ENCODE measurements at regions not wholly inside any gene's neighbourhood (a gene's known extent, or its start where the extent isn't known, plus 50 kb on each side); places are given as distances from the start of the nearest gene placed in this dataset.
A peak's percentile ranks its signal among the peaks of the same experiment; 100 is the strongest.

DNA sequence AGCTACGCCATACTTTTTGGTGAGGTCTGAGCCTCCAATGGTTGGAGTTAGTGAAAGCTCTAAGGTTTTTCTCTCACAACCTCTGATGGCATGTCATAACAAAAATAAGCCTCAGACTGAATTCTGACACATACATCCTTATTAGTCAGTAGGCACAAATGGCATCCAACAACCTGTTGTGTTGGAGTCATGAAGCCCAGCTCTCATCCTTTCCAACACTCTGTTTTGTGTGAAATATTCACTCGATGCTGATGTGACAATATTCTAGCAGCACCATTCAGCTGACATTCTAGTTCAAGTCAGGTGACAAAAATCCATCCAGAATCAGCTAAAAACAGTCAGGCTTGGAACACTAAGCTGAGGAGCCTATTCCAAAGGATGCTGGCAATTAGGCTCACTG is 603.2 kb upstream of the ID2 start:
- DNase-seq = no peak

DNA sequence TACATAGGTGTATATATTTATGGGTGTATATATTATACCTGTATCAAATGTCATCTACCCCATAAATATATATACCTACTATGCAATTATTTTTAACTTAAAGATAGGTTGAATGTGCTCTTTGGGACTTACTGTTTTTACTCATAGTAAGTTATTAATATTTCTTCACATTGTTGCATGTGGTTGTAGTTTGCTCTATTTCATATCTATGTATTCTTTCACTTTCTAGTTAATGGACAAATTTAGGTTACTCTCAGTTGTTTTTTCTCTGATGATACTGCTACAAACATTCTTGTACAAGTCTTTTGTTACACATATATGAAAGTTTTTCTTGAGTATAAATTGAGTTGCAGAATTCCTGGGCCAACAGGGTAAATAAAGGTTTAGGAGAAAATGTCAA is 601.8 kb upstream of the ID2 start:
- no peak for DNase-seq

DNA sequence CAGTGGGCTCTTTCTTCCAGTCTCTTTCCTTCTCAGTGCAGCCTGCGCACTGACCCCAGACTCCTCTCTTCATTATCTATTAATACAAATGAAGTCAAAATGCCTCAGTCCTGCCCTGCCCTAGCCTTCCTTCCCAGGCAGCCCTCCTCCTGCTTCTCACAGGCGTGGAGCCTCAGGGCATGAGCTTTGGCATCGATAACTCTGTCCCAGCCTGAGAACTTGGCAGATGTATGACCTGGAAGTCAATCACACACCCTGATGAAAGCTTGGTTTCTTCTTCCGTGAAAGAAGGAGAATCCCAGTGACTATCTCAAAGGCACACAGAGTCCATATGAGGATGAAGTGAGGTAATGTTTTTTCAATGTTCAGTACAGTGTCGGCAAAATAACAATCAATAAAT is 600.7 kb upstream of the ID2 start:
- no peak for DNase-seq

DNA sequence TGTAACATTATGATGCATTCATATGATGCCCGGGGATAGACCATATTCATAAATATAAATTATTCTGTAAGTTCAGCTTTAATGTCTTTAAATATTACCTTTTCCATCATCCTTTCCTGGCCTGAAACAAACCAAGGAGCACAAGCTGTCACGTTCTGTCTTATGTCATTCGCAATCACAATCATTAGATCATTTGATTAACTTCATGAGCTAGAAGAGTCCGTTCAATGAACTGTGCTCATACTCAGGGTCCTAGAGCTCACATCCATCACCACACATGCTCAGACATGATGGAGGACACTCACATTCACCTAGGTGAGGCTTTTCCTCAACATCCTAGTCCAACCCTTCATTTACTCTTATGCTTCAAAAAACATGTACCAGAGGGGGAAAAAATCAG is 599.0 kb upstream of the ID2 start:
- no peak for DNase-seq

DNA sequence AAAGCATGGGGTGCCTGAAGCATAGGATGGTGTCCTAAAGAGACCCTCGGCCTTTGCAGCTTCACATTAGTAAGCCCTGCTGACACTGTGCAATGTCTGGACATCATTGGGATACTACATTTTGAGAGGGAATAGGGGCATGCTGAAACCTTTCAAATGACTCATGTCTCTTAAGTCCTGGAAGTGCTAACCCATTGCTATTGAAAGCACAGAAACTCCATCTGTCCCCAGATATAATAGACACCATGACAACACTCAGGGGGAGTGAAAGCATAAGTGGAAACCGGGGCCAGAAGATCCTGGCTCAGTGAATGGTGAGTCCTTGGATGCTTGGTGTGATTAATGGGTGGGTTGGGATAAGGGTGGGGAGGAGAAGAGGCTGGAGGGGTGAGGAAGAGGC is 595.5 kb upstream of the ID2 start:
- no peak for DNase-seq

DNA sequence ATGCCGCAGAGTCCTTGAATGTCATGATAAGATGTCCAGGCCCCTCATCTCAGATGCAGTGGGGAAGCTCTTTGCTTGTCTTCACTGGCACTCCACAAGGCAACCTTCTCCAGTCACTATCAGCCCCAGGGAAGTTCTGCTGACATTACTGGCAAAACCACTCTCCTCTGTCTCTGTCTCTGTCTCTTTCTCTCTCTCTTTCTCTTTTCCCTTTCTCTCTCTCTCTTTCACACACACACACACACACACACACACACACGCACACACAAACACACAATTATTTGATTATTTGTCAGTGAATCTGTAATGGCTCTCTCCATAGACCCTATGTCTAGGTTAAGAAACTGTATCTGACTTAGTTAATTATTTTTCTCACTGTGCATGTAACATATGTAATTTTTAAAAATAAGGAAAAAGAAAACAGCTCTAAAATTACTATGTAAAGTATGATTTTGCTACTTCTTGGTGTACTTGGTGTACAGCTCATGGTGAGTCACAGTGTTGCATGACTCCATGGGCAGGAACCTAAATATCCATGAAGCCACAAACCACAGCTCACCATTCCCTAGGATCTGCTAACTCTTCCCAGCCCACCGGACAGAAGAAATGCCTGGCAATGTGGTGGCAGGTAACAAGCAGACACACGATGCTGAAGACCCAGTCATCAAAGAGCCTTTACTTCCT is 594.9 kb upstream of the ID2 start:
- DNase-seq = peak in 1 of 3 donors; percentile 95

DNA sequence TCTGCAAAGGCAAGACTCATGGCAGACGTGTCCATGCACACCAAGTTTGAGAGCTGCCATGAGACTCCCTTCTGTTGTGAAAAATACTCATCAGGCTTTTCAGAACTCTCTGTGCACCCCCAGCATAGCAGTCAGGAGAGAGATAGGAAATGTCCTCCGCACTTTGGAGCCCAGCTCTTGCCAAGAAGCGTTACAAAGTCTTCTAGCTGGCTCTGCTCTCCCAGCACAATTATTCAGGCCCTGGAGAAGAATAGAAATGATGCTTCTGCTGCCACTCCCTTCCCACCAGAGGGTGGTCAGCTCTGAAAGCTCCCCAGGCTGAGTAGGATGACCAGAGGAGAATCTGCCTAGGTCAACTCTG is 594.4 kb upstream of the ID2 start:
- no peak for DNase-seq

DNA sequence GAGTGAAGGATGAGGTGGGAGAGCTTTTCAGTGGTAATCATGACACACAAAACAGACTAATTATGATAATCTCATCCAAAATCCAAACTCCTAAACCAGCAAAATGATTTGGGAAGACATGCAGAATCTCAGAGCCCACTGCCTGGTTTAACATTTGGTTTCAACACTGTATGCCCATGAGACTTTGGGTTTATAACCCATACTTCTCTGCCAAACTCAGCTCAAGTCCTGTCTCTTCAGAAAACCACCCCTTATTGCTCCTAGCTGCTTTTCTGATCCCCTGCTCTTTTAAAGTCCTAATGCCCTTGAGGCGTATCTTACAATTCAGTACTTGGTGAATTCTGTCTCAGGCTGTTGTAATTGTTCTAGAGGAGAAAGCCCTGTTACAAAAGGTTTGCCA is 593.0 kb upstream of the ID2 start:
- no peak for DNase-seq

DNA sequence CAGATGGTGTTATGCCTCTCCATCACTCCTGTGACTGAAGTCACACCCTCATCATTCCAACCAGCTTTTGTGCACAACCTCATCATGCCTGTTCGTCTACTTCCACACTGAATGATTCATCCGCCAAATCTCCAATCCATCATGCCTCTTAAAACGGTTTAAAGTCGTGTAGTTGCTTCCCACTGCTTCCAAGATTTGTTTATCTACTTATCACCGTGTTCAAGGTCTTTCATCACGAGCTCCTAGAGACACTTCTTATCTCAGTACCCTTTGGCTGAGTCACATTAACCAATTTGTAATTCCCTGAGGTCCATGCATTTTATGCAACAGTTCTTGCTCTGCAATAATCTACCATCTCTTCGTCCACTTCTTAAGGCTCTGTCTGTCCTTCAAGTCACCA is 592.3 kb upstream of the ID2 start:
- peak in 1 of 3 donors; percentile 82 for DNase-seq

DNA sequence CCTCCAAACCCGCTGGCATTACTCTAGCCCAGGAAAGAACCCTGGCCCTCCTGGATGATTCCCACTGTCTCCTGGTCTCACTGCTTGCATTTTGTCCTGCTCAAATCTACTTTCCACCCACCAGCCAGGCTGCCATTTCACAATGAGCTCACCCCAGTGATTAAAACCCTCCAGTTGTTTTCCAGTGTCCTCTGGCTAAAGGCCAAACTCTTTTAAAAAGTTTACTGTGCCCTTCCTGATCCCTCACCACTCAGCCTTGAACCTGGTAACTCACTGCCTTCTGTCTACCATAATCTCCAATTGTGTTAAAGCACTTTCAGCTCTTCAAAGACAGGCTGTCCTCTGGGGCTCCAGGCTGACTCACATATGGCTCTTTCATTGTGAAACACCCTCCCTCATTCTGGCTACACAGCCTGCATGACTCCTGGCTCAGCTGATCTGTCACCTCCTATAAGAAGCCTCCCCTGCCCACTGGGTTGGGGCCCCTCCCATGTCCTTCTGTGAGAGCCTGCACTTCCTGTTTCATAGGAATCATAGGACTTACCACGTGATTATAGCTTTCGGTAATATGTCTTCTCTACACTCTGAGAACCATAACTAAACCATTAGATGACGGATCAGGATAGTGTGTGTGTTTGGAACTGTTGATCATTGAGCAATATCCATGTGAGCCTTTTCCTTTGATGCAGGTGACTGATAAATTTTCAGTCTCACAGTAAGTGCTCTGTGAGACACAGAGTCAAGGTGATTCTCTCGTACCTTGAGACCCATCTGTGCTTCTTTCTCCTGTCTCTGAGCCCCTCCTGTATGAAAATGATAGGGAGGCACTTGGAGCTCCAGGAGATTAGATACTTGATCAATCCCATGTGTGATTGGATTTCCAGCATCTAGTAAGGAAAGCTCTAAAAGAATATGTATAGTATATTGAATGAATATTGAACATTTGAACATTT is 590.8 kb upstream of the ID2 start:
- DNase-seq = peak; percentile 9 to 80 (median 16)

DNA sequence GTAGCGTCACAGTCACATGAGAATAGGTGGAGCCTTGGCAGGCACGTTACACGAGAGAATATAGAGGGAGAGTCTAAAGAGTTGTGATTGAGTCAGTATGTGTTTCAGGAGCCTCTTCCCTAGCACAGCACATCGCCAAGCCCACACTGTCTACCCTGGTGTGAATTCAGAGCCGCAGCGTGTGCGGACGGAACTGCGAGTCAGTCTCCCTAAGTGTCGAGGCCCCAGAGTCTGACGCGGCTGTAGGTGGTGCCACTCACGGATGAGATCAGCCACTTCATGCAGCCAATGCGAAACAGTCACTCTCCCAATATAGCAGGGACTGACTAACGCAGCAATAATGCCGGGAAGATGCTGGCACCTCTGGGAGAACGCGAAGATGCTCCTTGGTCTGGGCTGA is 587.3 kb upstream of the ID2 start:
- DNase-seq = peak in 2 of 3 donors; percentile 18 to 27

DNA sequence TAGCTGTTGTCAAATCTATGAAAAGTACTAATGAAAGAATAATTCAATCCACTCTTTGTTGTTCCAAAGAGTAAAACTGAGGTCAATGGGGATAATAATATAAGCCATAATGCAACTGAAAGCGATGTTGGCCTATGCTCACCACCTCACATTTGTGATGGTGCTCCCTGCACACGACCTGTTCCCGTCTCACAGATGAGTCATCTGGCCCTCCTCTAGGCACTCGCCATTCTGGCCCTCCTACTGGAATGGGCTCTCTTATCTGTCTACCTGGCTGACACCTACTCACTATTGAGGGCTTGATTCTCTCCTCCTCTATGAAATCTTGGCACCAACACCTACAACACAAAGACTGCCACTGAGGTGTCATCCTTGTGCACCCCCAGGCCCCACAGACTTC is 585.9 kb upstream of the ID2 start:
- no peak for DNase-seq

DNA sequence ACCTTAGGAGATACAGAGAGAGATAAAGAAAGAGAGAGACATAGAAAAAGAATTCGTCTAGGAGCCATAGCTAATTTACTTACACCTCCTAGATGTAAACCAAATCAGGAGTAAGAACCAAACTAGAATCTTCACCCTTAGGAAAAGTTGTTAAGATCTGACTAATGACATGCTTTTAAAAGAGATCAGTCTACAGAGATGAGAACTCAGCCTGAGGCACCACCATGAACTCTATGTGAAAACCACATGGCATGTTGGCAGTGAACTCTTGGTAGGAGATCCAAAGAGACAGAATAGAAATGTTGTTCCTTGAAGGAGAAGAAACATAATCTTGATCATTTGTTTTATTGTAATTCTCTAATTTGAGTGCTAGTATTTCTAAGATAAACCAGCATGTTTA is 585.4 kb upstream of the ID2 start:
- DNase-seq = no peak

DNA sequence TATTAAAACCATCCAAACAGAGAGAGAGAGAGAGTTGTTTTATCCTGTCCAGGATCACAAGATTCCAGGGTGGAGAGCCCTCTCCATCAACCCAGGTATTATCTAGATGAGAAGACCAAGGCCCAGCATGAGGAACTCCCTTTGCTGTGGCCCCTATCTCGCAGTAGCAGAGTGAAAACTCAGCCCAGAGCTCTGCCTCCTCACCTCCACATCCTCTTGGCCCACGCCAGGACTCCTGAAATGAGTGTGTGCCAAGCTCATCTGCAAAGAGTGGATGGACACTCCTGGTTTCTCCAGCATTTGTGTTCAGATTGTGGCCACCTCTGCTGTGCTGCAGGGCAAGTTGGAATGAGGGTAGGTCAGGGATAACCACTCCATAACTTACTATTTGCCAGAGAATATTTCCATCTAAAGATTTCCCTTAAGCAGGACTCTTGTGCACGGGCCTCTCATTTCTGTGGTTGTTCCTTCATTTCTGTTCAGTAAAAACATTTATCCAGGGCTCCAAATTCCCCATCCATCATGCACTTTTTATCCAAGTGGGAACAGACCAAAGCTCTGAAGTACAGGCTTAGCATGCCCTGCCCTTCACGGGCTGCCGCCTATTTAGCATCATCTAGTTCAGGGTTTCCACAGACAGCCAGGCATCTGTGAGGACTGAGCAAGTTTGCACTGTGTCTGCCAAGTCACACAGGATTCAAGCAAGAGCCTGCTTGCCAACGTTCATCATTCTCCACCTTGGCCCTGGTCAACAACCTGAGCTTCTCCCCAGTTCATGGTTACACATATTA is 583.2 kb upstream of the ID2 start:
- no peak for DNase-seq

DNA sequence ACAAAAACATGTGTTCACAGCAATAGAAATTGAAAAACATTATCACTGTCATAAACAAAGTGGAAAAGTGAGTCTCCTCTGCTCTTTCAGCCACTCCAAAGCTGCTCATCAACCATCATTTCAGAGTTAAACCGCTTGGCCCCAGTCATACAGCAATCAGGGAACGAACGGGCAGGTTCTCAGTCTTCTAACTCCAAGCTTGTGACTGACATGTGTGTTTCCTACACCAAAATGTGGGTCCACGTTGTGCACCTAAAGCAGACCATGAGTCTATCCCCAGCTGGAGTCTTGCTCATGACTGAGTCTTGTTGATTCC is 582.6 kb upstream of the ID2 start:
- no peak for DNase-seq

DNA sequence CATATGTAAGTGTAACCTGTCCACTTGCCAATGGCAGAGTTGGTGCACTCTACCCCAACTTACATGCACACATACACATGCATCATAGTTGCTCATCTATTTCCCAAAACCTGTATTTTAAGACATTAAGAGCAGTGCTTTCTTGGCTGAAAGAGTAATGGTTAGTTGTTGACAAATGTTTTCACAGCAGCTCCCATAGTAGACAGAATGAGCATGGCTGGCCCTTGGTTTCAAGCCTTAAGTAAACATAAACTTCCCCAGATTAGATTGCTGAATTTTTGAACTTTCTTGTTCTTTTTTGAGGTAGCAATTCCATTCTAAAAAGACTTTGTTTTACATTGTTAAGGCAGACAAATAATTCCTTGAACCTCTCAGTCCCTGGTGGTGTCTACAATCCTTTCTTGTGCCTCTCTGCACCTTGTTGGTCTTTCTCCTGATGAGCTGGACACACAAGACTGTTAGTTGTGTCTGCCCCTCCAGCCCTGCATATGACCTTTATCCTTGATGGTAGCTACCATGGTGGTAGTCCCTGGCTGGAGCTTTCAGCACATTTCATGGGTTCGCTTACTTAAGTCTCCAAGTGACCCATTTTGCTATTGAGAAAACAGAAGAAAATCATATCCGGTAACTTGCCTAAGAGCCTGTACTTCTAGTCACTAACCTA is 580.1 kb upstream of the ID2 start:
- DNase-seq = no peak

DNA sequence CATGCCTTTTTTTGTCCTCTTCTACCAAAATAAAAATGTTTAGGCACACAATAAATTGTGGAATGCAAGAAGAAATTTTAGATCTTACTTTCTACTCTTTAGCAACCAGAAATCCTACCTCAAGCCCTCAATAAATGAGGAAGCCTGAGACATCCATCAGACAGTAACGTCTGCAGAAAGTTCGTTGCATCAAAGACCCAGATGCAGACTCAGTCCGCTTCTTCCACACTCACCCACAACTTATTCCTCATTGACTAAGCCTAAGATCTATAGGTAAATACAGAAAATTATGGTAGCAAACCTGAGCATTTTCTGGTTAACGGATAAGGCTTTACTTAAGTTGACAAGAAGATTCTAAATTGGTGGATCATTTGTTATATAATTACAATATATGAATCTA is 579.4 kb upstream of the ID2 start:
- DNase-seq = no peak

DNA sequence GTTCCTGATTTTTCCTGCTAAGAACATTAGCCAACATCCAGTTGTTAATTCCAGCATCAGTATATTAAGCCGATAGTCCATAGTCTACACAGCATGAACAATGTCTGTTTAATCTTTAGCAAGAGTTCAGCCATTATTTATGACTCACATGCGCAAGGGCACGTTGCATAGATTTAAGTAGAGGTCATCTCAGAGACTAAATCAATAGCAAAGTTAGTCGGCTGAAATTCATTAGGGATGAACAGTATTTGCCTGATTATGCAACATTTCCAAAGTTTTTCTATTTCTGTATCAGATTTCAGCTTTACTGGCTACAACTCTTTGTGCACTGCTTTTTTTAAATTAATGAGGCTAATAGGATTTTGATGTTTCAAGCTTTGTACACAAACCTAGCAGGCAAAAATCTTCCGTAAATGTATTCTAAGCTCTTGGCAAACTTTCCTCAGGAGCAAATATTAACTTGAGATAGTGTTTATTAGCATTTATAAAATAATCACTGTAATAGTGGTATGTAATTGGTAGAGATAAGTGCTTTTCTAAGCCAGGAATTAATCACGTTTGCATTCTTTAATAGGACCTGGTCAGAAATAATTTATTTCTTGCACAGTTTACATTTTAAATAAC is 578.7 kb upstream of the ID2 start:
- DNase-seq = no peak

DNA sequence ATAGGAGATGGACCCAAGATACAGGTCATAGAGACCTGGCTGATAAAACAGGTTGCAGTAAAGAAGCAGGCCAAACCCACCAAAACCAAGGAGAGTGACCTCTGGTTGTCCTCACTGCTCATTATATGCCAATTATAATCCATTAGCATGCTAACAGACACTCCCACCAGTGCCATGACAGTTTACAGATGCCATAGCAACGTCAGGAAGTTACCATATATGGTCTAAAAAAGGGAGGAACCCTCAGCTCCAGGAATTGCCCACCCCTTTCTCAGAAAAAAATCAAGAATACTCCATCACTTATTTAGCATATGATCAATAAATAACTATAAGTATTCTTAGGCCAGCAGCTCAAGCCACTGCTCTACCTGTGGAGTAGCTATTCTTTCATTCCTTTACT is 574.7 kb upstream of the ID2 start:
- no peak for DNase-seq

DNA sequence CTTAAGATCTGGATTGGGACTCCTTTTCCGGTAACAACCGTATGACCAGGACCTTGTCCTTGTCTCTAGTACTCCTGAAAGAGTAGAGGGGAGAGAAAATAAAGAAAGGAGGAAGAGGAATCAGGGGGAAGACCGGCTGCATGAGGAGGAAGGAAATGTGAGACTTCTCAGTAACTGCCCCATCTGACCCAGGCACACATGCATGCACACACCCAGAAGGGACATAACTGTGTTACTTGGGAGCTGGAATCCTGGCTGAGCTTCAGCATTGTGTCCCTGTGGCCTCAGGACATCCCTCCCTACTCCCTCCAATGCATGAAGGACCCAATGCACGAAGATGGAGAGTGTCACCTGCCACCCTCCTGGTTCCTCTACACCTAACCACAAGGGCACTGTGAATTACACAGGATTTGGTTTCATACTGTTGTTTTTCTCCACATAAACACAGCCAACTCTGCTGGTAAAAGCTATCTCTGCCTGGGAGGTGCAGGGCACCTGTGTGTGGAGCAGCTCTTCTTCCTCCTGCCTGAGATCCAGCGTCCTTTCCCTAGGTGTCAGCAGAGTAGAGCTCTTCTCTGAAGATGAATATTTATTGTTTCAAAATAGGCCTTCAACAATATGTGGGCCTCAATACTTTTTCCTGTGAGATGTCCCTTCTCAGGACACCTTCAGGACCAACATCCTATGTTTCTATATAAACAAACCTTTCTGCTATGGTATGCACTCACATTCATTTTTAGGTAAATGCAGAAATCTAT is 574.1 kb upstream of the ID2 start:
- no peak for DNase-seq

DNA sequence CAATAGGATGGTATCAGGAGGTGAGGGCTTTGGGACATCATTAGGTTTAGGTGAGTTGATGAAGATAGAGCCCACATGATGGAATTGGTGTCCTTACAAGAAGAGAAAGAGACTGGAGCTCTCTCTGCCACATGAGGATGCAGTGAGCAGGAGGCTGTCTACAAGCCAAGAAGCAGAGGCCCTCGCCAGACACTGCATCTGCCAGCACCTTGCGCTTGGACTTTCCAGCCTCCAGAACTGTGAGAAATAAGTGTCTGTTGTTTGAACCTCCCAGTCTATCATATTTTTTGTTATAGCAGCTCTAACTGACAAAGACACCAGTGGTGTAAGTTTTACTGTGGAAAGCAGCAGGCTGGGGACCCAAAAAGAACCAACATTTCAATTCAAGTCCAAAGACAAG is 571.1 kb upstream of the ID2 start:
- no peak for DNase-seq
